ENCODE measurements at regions not wholly inside any gene's neighbourhood (a gene's known extent, or its start where the extent isn't known, plus 50 kb on each side); places are given as distances from the start of the nearest gene placed in this dataset.

DNA sequence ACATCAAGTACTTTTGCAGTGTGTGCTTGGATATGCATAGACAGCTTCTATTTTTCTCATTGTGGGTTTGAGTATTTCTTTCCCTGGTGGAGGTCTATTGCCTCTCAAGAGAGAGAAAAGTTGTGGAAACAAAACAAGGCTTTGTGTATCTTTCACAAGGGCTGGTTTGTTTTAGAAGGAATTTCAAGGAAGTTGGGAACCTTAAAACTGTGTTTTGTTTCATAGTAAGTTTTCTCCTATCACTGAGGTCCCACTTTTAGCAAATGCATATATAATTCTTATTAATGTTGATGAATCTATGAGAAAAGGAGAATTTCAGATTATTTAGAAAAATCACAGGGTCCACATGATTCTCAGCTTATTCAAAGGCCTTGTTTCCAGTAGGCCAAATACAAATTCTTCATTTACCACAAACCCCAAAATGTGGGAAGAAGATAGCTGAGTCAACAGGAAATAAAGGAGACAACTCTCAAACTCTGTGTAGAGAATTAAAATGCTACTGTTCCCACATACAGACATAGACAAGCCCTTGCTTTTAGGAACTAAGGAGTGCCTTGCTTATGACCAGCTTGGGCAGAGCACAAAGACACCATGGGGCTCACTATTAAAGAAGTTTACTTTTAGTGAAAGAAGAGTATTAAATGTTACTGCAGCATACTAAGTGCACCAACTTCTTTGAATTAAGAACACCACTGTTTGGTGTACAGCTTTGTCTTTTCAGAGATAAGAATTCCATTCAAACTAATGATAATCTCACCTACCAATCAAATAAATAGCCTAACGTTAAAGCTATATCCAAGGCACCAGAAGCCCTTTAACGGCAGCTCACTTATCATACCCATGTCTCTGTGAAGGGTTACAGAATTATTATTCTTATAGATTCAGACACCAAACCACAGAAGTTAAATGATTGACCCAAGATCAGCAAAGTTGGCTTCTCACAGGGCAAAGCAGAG, 177.4 kb upstream of the LEF1 start:
- intact Hi-C loops (cut with DNase I): no loop called here
- no peak for DNase-seq

DNA sequence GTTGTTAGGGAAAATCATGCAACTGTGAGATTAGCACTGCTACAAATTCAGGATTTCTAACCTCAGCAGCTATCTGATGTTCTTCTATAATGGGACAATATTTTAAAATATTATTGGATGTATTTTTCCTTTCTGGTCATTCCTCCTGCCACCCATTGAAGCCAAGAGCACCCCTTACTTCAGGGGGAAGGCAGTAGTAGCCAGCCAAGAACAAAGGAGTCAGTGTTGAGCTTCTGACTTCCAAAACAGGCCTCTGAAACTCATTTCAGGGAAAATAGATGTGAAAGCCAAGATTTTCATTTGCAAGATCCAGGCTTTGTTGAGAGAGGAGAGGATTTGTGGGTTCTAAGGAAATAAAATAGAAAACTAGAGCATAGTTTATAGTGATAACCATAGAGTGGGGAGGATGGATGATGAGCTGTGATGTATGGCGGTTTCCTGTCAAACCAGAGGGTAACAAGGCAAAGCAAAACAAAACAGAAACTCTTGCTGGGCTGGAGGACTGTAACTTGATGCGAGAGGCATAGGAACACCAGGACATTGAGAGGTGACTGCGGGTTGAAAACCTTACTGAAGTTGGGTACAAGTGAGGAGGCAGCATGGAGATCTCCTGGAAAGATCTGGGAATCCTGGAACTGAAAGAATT, 173.7 kb upstream of the LEF1 start:
- intact Hi-C loops (cut with DNase I): no loop called here

DNA sequence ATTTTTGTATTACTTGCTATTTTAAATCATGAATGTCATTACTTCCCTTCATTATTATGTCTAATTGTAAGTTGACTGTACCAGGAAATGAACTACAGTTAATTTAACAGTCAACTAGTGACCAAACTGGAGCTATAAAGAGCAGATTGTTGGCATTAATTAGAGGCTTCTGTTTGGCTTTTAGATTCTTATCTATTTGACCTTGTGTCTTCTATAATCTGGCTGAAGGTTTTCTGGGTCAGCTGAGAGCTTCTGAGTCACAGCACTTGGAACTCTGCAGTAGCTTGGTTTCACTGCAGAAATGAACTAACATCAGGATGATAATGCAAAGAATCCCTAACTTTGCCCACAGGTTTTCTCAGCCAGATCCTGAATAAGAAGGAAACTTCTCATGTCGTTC, 169.2 kb upstream of the LEF1 start:
- no peak for DNase-seq
- intact Hi-C loops (cut with DNase I): no loop called here

More for the DNA sequence above, 173.7 kb upstream of the LEF1 start:
- no peak for DNase-seq

DNA sequence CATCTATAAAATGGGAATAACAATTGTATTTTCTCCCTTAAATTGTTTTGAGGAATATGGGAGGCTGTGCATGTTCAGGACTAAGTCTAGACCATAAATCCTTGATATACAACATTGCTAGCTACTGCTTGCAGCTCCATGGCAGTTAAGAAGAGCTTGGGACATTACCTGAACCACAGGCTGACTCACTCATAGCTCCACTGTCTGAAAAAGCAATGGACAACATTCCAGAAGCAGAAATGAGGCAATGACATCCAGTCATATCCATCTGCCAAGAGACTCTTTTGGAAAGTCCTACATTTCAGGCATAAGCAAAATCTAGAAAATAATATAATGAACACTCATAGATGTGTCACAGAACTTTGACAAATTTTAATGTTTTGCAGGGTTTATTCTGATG, 167.3 kb upstream of the LEF1 start:
- intact Hi-C loops (cut with DNase I): no loop called here
- no peak for DNase-seq

DNA sequence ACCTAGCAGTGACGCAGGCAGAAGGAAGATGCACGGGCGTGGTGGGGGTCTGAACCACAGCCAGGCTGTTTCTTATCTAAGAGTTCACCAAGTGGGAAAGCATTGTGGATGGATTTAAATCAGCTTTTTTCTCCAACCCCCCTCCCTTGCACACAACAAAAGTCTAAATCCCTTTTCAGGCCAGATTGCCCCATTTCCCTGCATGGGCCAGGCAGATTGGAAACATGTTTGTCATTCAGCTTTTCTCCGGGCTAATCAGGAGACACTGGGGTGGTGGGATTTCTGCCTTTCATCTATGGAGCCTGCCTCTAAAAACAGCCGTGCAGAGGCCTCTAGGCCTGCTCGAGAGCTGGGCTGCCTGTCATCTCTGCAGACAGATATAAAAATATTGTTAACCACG, 166.3 kb upstream of the LEF1 start:
- no peak for DNase-seq
- intact Hi-C loops (cut with DNase I): no loop called here

DNA sequence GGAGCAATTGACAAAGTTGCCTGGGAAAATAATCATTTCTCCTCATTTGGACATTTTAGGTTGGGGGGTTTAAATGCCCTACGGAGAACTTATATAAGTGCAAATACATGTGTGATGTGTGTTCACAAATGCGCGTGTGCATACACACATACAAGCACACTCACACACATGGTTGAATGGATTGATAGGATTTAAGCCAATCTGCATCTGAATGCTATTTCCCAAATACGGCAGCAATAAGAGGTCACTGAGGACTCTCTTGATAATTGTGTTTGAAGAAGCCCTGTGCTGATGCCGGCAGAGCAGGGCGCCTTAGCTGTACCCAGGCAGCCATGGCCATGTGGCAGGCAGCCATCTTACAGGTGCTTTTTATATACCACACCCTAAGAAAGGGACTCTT, 165.3 kb upstream of the LEF1 start:
- intact Hi-C loops (cut with DNase I): no loop called here
- no peak for DNase-seq

DNA sequence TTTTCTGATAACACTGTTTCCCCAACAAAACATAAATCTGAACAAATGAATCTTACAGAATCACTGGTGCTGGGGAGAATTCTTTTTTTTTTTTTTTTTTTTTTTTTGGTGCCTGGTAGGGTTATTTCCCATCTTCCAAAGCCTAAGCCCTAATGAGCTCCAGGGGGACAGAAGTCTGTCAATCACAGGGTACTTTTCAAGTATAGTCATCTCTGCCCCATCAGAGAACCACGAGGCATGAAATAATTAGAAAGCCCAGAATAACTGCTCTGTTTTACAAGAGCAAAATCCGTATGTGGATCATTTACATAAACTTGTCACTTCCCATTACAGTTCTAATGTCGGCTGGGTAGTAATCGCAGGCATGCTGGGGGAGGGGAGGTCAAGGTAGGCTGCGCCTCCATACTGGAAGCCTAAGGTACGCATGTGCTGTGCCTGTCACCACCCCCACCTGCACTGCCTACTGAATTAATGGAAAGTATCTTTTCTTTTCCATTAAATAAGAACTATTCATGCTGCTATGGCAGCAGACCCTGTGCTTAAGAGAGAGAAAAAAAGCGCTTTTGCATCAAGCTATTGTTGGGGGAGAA, 164.7 kb upstream of the LEF1 start:
- intact Hi-C loops (cut with DNase I): no loop called here
- DNase-seq: no peak

DNA sequence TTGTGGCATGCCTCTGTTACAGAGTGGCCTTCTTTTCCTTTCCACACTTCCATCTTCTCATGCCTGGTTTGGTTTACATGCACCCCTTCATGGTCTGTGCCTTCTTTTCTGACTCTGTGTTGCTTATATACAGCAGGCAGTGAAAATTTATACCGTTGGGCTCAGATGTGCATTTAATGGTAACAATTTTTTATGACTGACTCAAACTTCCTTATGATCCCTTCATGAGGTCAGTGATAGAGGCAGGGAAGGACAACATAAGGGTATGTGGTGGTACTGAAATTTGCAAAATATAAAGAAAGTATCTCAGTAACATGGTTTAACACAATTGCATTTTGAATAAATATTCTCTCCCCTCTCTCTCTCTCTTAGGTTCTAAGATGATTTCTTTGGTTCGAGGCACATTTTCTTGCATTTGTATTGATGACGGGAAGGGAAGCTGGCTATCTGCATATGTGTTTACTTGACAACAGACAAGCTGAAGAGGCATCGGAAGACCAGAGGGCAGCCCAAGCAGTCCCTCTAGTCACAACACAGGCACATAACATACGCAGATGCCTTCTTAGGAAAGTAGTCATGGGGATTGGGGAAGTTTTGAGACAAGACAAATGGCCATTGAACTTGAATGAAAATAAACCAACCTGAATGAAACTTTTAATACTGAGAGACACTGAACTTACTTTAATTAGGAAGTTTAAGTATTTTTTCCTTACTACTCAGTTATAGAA, 163.3 kb upstream of the LEF1 start:
- DNase-seq: no peak
- intact Hi-C loops (cut with DNase I): no loop called here

DNA sequence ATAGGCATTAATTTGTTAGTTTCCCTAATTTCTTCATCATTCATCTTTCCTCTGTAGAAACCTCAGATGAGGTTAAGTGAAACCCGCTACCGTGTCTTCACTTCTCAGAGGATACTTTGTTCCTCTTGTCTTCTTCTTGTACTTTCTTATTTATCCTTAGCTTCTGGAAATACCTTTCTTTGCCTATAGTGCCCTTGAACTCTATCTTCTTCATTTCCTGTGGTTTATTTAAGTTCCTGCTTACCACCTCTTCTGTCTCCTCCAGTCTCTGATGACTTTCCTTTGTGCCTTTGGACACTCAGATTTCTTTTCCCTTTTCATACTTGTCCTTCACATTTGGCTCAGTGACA, 159.6 kb upstream of the LEF1 start:
- intact Hi-C loops (cut with DNase I): no loop called here
- DNase-seq: no peak

DNA sequence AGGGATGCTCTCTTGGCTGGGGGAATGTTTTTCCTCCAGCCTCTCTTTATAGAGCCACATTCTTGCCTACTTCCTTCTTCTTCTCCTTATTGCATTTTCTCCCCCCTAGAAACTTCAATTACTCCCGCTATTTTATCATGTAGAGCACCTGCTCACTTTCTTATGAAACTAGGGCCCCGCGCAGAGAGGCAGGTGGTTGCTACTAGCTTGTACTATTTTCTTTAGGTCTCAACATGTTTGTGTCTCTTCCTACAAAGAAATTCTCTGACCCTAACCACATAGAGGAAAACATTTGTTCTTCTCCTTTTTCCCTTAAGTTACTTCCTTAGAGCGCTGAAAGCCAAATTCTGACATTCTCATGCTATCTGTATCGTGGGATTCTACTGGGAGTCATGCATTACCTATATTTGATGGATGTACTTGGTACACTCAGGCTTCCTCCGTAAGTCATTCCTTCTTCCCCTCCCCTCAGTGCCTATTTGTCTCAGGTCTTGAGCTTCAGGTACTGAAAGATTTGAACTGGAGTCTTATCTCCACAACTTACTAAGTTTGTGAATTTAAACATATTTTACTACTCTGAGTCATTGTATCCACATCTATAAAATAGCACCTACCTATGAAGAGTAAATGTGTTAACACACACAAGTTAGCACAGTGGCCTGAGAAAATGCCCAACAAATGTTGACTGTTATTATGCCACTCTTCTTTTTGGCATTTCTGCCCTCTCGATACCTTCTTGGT, 159.1 kb upstream of the LEF1 start:
- DNase-seq: no peak
- intact Hi-C loops (cut with DNase I): no loop called here

DNA sequence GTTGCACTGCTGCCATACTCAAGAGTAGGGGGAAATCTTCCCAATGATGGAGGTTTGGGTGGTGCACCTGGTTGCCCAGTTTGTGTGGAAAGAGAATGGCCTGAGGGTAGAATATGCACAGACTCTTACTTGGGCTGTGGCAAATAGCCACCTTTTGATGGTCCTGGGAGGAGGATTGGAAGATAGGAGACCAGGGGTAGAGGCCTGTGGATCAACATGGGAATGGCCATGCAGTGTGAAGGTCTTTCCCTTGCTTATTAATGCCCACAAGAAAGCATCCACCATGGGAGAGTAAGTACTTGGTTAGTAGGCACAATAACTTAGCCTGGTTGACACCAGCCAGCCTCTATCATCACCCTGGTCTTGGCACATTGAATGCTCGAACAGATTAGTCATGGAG, 156.8 kb upstream of the LEF1 start:
- intact Hi-C loops (cut with DNase I): no loop called here
- no peak for DNase-seq

DNA sequence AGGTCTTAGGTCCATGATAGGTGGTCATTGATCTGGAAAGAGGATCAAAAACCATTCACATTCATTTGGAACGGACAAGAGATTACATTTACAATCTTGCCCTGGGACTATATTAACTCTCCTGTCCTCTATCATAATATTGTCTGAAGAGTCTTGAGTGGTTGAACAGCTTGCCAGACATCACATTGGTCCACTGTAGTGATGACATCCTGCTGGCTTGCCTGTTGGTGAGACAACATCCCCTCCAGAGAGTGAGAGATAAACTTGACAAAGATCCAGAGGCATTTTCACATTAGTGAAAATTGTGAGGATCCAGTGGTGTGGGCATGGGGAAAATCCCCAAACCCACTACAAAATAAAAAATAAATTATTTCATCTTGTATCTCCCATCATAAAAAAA, 155.7 kb upstream of the LEF1 start:
- intact Hi-C loops (cut with DNase I): no loop called here
- DNase-seq: no peak

DNA sequence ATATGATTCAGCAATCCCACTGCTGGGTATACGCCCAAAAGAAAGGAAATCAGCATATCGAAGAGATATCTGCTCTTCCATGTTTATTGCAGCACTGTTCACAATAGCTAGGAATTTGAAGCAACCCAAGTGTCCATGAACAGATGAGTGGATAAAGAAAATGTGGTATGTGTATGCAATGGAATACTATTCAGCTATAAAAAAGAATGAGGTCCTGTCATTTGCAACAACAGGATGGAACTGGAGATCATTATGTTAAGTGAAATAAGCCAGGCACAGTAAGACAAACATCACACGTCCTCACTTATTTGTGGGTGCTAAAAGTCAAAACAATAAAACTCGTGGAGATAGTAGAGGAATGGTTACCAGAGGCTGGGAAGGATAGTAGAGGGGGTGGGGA, 153.8 kb upstream of the LEF1 start:
- DNase-seq: no peak
- intact Hi-C loops (cut with DNase I): no loop called here

DNA sequence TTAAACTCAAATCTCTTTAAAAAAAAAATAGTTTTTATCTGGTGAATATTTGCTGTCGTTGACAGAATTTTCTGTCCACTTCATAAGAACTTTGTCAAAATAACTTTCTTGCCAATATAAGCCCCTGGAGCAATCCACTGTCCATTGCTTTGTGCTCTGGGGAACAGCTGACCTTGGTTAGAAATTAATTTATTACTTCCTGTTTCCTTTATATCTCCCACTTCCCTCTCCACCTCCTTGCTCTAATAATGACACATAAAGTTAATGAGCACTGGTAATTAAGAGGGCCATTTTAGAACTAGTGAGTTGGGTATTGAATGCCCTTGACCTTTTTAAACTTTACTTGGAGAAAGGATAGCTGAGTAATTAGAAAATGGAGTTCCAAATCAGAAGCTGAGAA, 151.3 kb upstream of the LEF1 start:
- no peak for DNase-seq

DNA sequence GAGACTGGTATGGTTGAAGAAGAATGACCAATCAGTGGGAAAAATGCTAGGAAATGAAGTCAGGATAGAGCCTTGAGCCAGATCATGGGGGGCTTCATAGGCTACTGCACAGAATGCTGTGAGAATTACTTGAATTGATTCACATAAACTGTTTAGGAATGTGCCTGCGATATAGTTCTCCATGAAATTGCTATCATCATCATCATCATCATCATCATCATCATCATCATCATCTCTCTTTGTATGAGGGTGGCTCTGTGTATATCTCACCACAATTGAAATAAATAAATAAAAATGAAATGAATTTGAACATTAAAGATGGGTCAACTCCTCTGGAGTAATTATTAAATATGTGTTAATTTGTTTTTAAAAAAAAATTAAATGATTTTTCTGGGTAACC, 148.6 kb upstream of the LEF1 start:
- no peak for DNase-seq
- intact Hi-C loops (cut with DNase I): no loop called here

More for the DNA sequence above, 151.3 kb upstream of the LEF1 start:
- intact Hi-C loops (cut with DNase I): no loop called here

DNA sequence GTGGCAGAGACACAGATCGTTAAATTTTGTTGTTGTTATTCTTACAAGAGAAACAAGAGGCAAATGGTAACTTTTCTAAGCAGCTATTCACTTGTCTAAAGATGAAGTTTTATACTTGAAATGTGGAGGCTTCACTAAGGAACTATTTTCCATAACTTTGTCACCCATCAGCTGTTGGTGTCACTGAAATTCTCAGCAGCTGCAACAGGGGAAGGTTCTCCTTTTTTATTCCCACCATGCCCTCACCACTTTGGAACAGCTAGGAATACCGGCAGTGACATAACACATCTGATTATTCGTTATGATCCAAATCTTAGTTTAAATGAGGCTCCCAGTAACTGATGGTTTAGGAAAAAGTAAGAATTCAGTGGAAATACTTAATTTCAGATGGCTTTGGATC, 147.0 kb upstream of the LEF1 start:
- intact Hi-C loops (cut with DNase I): no loop called here
- no peak for DNase-seq

DNA sequence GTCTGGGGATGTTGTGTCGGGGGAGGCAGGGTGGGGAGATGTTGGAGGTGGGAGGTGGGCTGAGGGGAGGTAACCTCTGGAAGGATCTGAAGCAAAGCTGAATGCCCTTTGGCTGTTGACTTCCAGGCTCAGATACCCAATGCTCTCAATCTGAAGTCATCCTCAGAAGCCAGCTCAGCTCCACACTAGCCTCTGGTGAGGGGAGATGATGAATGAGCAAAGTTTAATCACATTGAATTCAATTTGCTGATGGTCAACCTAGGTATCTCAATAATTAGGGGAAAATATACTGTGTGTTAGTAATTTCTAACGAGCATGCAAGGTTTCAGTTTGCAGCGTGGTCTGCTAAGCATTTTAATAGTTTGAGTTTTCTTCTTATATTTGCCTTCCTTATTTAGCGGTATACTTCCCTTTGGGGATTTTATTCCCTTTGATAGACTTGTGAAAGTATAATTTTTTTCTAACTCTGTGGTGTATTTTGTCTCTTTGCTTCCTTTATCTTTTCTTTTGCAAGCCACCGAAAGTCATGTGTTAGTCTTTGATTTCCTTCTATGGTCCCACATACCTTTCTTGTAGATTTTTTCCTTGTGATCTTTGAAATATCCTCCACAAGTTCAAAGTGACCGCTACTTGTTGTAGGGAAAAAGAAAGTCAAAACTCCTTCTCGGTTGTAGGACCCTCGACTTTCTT, 146.3 kb upstream of the LEF1 start:
- DNase-seq: no peak
- intact Hi-C loops (cut with DNase I): no loop called here

DNA sequence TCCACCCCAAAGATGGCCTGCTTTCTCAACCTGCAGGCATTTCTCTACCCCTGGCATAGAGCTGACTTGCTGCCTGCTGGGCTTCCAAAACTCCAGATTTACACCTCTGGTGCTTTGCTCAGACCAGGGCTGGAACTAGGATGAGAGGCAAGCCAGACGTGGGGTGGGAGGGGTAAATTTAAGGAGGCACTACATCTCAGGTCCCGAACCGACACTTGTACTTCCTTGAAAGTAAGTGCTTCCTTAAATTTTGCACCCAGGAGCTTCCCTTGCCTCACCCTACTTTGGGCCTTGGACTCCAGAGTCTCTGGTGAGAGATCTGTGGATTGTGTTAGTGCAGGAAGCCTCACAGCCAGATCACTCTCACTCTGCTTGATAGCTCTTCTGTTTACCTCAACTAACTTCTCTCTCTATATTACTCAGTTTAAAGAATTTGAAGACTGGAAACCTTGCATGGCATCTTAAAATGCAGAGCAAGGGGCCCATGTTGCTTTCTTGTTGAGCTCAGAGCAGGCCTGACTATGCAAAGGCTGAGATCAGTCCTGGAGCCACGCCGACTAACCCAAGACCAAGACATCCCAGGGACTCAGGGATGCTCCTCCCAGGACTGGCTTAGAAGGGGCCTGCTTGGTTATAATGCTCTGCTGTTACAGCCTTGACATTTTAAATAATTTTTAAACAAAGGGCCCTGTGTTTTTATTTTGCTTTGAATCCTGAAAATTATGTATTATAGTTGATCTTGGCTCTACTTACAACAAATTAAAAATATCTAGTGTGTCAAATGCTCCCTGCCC, 145.0 kb upstream of the LEF1 start:
- DNase-seq: no peak
- intact Hi-C loops (cut with DNase I): no loop called here

DNA sequence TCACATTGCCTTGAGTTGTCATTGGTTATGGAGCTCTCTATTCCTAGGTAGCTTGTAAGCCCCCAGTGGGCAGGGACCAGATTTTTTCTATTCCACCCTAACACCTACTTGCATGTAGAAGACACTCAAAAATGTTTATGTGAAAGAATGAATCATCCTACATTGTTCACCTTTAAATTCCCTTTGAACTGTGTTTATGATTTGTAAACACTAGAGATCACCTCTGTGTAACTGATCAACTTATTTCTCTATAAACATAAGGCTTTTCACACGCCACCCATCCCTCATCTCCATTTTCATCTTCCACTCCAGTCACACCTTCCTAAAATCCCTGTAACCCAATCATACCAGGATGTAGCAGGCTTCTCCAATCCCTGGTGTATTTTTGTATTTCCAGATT, 142.6 kb upstream of the LEF1 start:
- no peak for DNase-seq
- intact Hi-C loops (cut with DNase I): no loop called here
